NB4 (cell line): ENCODE measurements at regions not wholly inside any gene's neighbourhood (a gene's known extent, or its start where the extent isn't known, plus 50 kb on each side); places are given as distances from the start of the nearest gene placed in this dataset.
"Not testable (repeated sequence)": the region's sequence is repeated elsewhere in the genome, so short reads cannot be mapped to it uniquely, and the experiment has no call there.

Source experiments
- DNase-seq: peaks from one replicate; pipeline ENCODE4 v3.0.0; 2010; ENCODE audit warnings: low read depth
- H3K4me3 ChIP-seq: one replicate; pipeline ENCODE4 v1.5.1; 2011; ENCODE audit warnings: mild to moderate bottlenecking, low read depth, low read length, moderate library complexity
- MAX ChIP-seq: IDR thresholded peaks from 2 replicates; pipeline ENCODE4 v1.6.1; 2011; ENCODE audit warnings: low read depth, low read length
- MYC ChIP-seq: IDR thresholded peaks from 2 replicates; pipeline ENCODE4 v1.6.1; 2011; ENCODE audit warnings: low read depth, low read length
- POLR2A ChIP-seq: IDR thresholded peaks from 2 replicates; pipeline ENCODE4 v1.6.1; 2011; ENCODE audit warnings: mild to moderate bottlenecking; ENCODE audit not compliant: insufficient read length; ENCODE audit errors: extremely low read depth
- TF ChIP-seq, protein P1 (sequence below): IDR thresholded peaks from one replicate; pipeline ENCODE4 v1.5.1; 2012; ENCODE audit warnings: low read depth, low read length

GRCh38 chr1:194862129-194862528, 1675.7 kb upstream of the B3GALT2 start:
- H3K4me3 ChIP-seq = no peak overlapping the region
- no peak for DNase-seq
- TF ChIP-seq MAX (no peak), MYC (no peak), POLR2A (no peak)
- TF ChIP-seq, protein P1, sequence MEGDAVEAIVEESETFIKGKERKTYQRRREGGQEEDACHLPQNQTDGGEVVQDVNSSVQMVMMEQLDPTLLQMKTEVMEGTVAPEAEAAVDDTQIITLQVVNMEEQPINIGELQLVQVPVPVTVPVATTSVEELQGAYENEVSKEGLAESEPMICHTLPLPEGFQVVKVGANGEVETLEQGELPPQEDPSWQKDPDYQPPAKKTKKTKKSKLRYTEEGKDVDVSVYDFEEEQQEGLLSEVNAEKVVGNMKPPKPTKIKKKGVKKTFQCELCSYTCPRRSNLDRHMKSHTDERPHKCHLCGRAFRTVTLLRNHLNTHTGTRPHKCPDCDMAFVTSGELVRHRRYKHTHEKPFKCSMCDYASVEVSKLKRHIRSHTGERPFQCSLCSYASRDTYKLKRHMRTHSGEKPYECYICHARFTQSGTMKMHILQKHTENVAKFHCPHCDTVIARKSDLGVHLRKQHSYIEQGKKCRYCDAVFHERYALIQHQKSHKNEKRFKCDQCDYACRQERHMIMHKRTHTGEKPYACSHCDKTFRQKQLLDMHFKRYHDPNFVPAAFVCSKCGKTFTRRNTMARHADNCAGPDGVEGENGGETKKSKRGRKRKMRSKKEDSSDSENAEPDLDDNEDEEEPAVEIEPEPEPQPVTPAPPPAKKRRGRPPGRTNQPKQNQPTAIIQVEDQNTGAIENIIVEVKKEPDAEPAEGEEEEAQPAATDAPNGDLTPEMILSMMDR = no peak

DNA sequence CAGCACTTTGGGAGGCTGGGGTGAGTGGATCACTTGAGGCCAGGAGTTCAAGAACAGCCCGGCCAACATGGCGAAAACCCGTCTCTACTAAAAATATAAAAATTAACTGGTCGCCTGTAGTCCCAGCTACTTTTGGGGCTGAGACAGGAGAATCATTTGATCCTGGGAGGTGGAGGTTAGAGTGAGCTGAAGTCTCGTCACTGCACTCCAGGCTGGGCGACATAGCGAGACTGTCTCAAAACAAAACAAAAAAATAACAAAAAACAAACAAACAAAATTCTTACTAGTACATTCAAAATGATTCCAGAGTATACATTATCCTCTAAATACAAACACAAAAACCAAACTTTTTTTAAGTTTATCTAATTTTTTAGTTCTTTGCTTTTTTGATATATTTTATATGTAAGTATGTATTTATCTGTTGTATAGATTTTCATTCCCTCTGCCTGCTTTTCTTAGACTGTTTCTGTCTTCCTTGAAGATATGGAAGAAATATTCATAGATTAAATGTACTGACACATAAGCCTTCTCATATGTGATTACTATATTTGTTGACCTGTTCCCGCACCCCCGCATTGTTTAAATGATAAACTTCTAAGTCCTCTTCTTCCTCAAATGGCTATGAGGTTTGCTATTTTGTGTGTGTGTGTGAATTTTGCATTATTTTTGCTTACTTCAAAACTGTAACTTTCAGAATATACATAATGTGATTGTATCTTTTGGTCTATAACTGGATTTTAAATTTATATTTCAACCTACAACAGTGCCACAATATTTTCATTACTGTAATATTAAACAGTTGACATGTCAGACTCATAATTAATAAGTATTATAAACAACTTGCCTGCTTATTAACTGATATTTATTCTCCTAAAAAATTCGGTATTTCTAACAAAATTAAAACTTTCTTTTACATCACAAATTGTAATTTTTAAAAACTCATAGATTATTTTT, 1674.1 kb upstream of the B3GALT2 start:
- no peak for DNase-seq
- no peak overlapping the region for H3K4me3 ChIP-seq
- TF ChIP-seq POLR2A = no peak
- TF ChIP-seq, protein P1 = no peak

- not testable (repeated sequence) for DNase-seq
Observed at GRCh38 chr1:194859481-194860154, 1673.2 kb upstream of the B3GALT2 start.

DNA sequence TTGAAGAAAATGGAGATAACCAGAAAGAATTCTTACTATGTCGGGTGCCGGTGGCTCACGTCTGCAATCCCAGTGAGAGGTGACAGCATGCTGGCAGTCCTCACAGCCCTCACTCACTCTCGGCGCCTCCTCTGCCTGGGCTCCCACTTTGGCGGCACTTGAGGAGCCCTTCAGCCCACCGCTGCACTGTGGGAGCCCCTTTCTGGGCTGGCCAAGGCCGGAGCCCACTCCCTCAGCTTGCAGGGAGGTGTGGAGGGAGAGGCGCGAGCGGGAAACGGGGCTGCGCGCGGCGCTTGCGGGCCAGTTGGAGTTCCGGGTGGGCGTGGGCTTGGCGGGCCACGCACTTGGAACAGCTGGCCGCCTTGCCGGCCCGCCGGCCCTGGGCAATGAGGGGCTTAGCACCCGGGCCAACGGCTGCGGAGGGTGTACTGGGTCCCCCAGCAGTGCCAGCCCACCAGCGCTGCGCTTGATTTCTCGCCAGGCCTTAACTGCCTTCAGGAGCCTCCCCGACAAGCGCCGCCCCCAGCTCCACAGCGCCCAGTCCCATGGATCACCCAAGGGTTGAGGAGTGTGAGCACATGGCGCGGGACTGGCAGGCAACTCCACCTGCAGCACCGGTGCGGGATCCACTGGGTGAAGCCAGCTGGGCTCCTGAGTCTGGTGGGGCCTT, 1672.5 kb upstream of the B3GALT2 start:
- H3K4me3 ChIP-seq, DNase-seq: not testable (repeated sequence)

More at GRCh38 chr1:194859481-194860154, 1673.2 kb upstream of the B3GALT2 start:
- not testable (repeated sequence) for H3K4me3 ChIP-seq

DNA sequence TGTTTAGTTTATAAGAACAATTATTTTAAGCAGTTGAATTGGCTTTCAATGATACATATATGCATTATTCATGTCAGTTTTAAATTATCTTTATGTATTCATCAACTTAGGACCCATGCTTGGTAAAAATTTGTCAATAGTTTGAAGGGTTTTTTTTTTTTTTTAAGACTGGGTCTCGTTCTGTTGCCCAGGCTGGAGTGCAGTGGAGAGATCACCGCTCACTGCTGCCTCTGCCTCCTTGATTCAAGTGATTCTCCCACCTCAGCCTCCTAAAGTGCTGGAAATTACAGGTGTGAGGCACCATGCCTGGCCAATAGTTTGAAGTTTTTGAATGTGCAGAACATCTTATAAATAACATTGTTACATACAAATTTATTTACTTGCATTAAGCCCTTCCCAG, 1671.0 kb upstream of the B3GALT2 start:
- no peak for DNase-seq
- H3K4me3 ChIP-seq = no peak overlapping the region
- TF ChIP-seq MAX (no peak), POLR2A (no peak), MYC (no peak)
- TF ChIP-seq, protein P1 = no peak

- DNase-seq = no peak
- no peak for TF ChIP-seq MAX
- TF ChIP-seq, protein P1 = no peak
- TF ChIP-seq POLR2A = no peak
- no peak for TF ChIP-seq MYC
- H3K4me3 ChIP-seq = no peak overlapping the region
Observed at GRCh38 chr1:194848846-194849245, 1662.4 kb upstream of the B3GALT2 start.
